H9 (cell line): ENCODE measurements at regions not wholly inside any gene's neighbourhood (a gene's known extent, or its start where the extent isn't known, plus 50 kb on each side); places are given as distances from the start of the nearest gene placed in this dataset.

Source experiments
- DNase-seq: peaks from one replicate; pipeline ENCODE4 v3.0.0-alpha.2; 2017
- H2AFZ ChIP-seq: one replicate; pipeline ENCODE4 v1.6.1; 2013; ENCODE audit warnings: mild to moderate bottlenecking, low read length, control low read depth, moderate library complexity
- H2AK5ac ChIP-seq: 2 replicates; pipeline ENCODE4 v1.6.1; 2013; ENCODE audit warnings: low read length, control low read depth, mixed read lengths; ENCODE audit not compliant: insufficient read length
- H2BK120ac ChIP-seq: one replicate; pipeline ENCODE4 v1.6.1; 2013; ENCODE audit warnings: low read depth, mild to moderate bottlenecking, low read length, control low read depth, inconsistent platforms; ENCODE audit not compliant: poor library complexity, severe bottlenecking
- H2BK12ac ChIP-seq: 2 replicates; pipeline ENCODE4 v1.6.1; 2013; ENCODE audit warnings: low read length, control low read depth, mixed read lengths, low read depth; ENCODE audit not compliant: insufficient read length
- H2BK15ac ChIP-seq: 2 replicates; pipeline ENCODE4 v1.6.1; 2013; ENCODE audit warnings: low read depth, low read length, control low read depth
- H2BK20ac ChIP-seq: one replicate; pipeline ENCODE4 v1.6.1; 2013; ENCODE audit warnings: low read depth, mild to moderate bottlenecking, low read length, control low read depth, inconsistent platforms; ENCODE audit not compliant: poor library complexity, severe bottlenecking
- H2BK5ac ChIP-seq: 2 replicates; pipeline ENCODE4 v1.6.1; 2013; ENCODE audit warnings: low read length, control low read depth, mixed read lengths; ENCODE audit not compliant: insufficient read length
- H3K14ac ChIP-seq: 2 replicates; pipeline ENCODE4 v1.6.1; 2013; ENCODE audit warnings: low read length, control low read depth; ENCODE audit not compliant: insufficient read depth
- H3K18ac ChIP-seq: 2 replicates; pipeline ENCODE4 v1.6.1; 2013; ENCODE audit warnings: low read depth, mild to moderate bottlenecking, mixed read lengths, low read length, control low read depth; ENCODE audit not compliant: insufficient read length
- H3K23ac ChIP-seq: 2 replicates; pipeline ENCODE4 v1.6.1; 2013; ENCODE audit warnings: low read length, control low read depth, mixed read lengths, low read depth; ENCODE audit not compliant: insufficient read length
- H3K23me2 ChIP-seq: 2 replicates; pipeline ENCODE4 v1.6.1; 2013; ENCODE audit warnings: low read depth, mild to moderate bottlenecking, mixed read lengths, low read length, control low read depth; ENCODE audit not compliant: insufficient read length, poor library complexity, severe bottlenecking
- H3K27ac ChIP-seq: 2 replicates; pipeline ENCODE4 v1.5.1; 2013; ENCODE audit warnings: low read length, control low read depth, mixed read lengths, low read depth; ENCODE audit not compliant: insufficient read length
- H3K27me3 ChIP-seq: 2 replicates; pipeline ENCODE4 v1.6.1; 2013; ENCODE audit warnings: low read length, control low read depth, inconsistent platforms; ENCODE audit not compliant: insufficient read depth
- H3K4ac ChIP-seq: 2 replicates; pipeline ENCODE4 v1.6.1; 2013; ENCODE audit warnings: low read depth, mild to moderate bottlenecking, control low read depth, inconsistent platforms, low read length, moderate library complexity
- H3K4me1 ChIP-seq: 2 replicates; pipeline ENCODE4 v1.6.1; 2013; ENCODE audit warnings: low read length, control low read depth, inconsistent platforms; ENCODE audit not compliant: insufficient read depth
- H3K4me2 ChIP-seq: 2 replicates; pipeline ENCODE4 v1.6.1; 2013; ENCODE audit warnings: low read length, control low read depth, mixed read lengths; ENCODE audit not compliant: insufficient read length, insufficient read depth
- H3K56ac ChIP-seq: 2 replicates; pipeline ENCODE4 v1.6.1; 2013; ENCODE audit warnings: low read depth, mild to moderate bottlenecking, mixed read lengths, low read length, control low read depth; ENCODE audit not compliant: insufficient read length
- H3K79me1 ChIP-seq: 2 replicates; pipeline ENCODE4 v1.6.1; 2013; ENCODE audit warnings: low read depth, mild to moderate bottlenecking, moderate library complexity, low read length, control low read depth, inconsistent platforms; ENCODE audit not compliant: insufficient read depth, poor library complexity, severe bottlenecking
- H3K79me2 ChIP-seq: 2 replicates; pipeline ENCODE4 v1.6.1; 2013; ENCODE audit warnings: low read length, control low read depth, inconsistent platforms; ENCODE audit not compliant: insufficient read depth
- H3K9ac ChIP-seq: 2 replicates; pipeline ENCODE4 v1.6.1; 2013; ENCODE audit warnings: low read length, control low read depth, mixed read lengths; ENCODE audit not compliant: insufficient read length; ENCODE audit errors: extremely low read depth
- H3K9me3 ChIP-seq: one replicate; pipeline ENCODE4 v1.6.1; 2013; ENCODE audit warnings: low read depth, low read length, inconsistent platforms; ENCODE audit not compliant: control insufficient read depth
- H3T11ph ChIP-seq: one replicate; pipeline ENCODE4 v1.6.1; 2013; ENCODE audit warnings: mild to moderate bottlenecking, low read length, control low read depth, inconsistent platforms
- H4K20me1 ChIP-seq: one replicate; pipeline ENCODE4 v1.6.1; 2013; ENCODE audit not compliant: control insufficient read depth, insufficient read length, insufficient read depth
- H4K5ac ChIP-seq: 2 replicates; pipeline ENCODE4 v1.6.1; 2013; ENCODE audit warnings: low read depth, mild to moderate bottlenecking, mixed read lengths, low read length, control low read depth; ENCODE audit not compliant: insufficient read length
- H4K8ac ChIP-seq: replicated peaks from 2 replicates; pipeline ENCODE4 v1.6.1; 2013; ENCODE audit warnings: low read length, control low read depth, mixed read lengths, low read depth; ENCODE audit not compliant: insufficient read length
- H4K91ac ChIP-seq: 2 replicates; pipeline ENCODE4 v1.6.1; 2013; ENCODE audit warnings: low read depth, mild to moderate bottlenecking, moderate library complexity, mixed read lengths, low read length, control low read depth; ENCODE audit not compliant: insufficient read length
- H3K27ac Mint-ChIP-seq, 3 experiments: 2 replicates in 2 of 3; 3 replicates in 1 of 3; pipeline ENCODE4 v1.8.0; 2020 to 2021; ENCODE audit warnings: mixed read lengths in 3 of 3, mild to moderate bottlenecking in 1 of 3, moderate library complexity in 1 of 3
- H3K27me3 Mint-ChIP-seq: 2 replicates; pipeline ENCODE4 v1.8.0; 2021; ENCODE audit warnings: low read depth, mild to moderate bottlenecking, moderate library complexity, mixed read lengths
- H3K36me3 Mint-ChIP-seq, 3 experiments: 2 replicates in 2 of 3; 3 replicates in 1 of 3; pipeline ENCODE4 v1.8.0; 2020 to 2021; ENCODE audit warnings: low read depth in 3 of 3, mixed read lengths in 3 of 3; ENCODE audit not compliant: insufficient read depth in 1 of 3
- H3K4me1 Mint-ChIP-seq, 2 experiments: 2 replicates each; pipeline ENCODE4 v1.8.0; 2020; ENCODE audit warnings: mixed read lengths in 2 of 2
- H3K4me3 Mint-ChIP-seq, 2 experiments: 2 replicates in 1 of 2; 3 replicates in 1 of 2; pipeline ENCODE4 v1.8.0; 2020 to 2021; ENCODE audit warnings: mild to moderate bottlenecking in 2 of 2, mixed read lengths in 2 of 2, moderate library complexity in 1 of 2
- H3K9me3 Mint-ChIP-seq, 2 experiments: 2 replicates in 1 of 2; 3 replicates in 1 of 2; pipeline ENCODE4 v1.8.0; 2020; ENCODE audit warnings: mild to moderate bottlenecking in 2 of 2, mixed read lengths in 2 of 2, moderate library complexity in 1 of 2
- CTCF ChIP-seq: fragments of 200-600 bp; sonication (generic); conservative IDR thresholded peaks from 3 replicates; pipeline ENCODE4 v1.8.0; 2021; ENCODE audit warnings: antibody characterized with exemption, mild to moderate bottlenecking
- WGBS: extraction: QIAGEN DNeasy Blood & Tissue Kit; methylation state at CpG from one replicate; pipeline ENCODE4 v1.1.7; 2013; ENCODE audit warnings: missing lambda C conversion rate, low lambda C conversion rate, mixed read lengths; ENCODE audit not compliant: insufficient read length; ENCODE audit errors: extremely low coverage; 5-methylcytosine and 5-hydroxymethylcytosine counted together

- DNase-seq: no peak
- H3K9me3 Mint-ChIP-seq: peaks cover 2 to 6% of the 10 kb centered on the region in 2 experiments; a peak in 3 of 5 replicates
These were observed 73.3 kb upstream of the NREP start for GRCh38 chr5:111830333-111830732.

More at GRCh38 chr5:111830333-111830732, 73.3 kb upstream of the NREP start:
- Histone ChIP-seq H2BK120ac (no peak overlapping the region), H4K8ac (no peak overlapping the region), H3K56ac (no peak overlapping the region), H2AK5ac (no peak overlapping the region), H3K79me2 (no peaks in the 10 kb centered on the region), H3K79me1 (no peaks in the 10 kb centered on the region), H3K9ac (no peak overlapping the region), H3K23me2 (no peaks in the 10 kb centered on the region), H3K4me1 (no peaks in the 10 kb centered on the region), H3K9me3 (no peaks in the 10 kb centered on the region), H3K23ac (no peak overlapping the region), H4K91ac (no peak overlapping the region), H4K20me1 (no peaks in the 10 kb centered on the region), H2BK12ac (no peak overlapping the region), H2BK20ac (no peak overlapping the region), H3K27ac (no peak overlapping the region), H3K4me2 (no peak overlapping the region), H4K5ac (no peak overlapping the region), H3T11ph (no peak overlapping the region), H2AFZ (no peak overlapping the region), H3K4ac (no peak overlapping the region), H3K14ac (no peak overlapping the region), H2BK15ac (no peak overlapping the region), H3K18ac (no peak overlapping the region), H3K27me3 (no peaks in the 10 kb centered on the region), H2BK5ac (no peak overlapping the region)
- Mint-ChIP-seq H3K27ac (no peak overlapping the region), H3K4me1 (peaks cover 0 to 4% of the 10 kb centered on the region in 2 experiments; a peak in 2 of 4 replicates), H3K27me3 (no peaks in the 10 kb centered on the region), H3K36me3 (peaks cover 0 to 6% (median 0%) of the 10 kb centered on the region in 3 experiments; a peak in 2 of 7 replicates), H3K4me3 (no peak overlapping the region)
- no peak for TF ChIP-seq CTCF
- no CpG with 5 or more reads among the region's 1 CpG for WGBS
